Liver (tissue), 7 donors: ENCODE measurements at regions not wholly inside any gene's neighbourhood (a gene's known extent, or its start where the extent isn't known, plus 50 kb on each side); places are given as distances from the start of the nearest gene placed in this dataset.

Experiments
- DNase-seq: peaks from one replicate; pipeline ENCODE4 v3.0.0-alpha.2; 2017; ENCODE audit warnings: low spot score
- H3K27ac ChIP-seq, 2 donors: one replicate each; pipeline ENCODE4 v1.7.0; 2013; ENCODE audit warnings: inconsistent platforms in 2 of 2, low read length in 2 of 2, control low read depth in 1 of 2, low read depth in 1 of 2, mild to moderate bottlenecking in 1 of 2
- H3K27me3 ChIP-seq, 4 donors: one replicate each; pipeline versions ENCODE4 v1.6.1 to v1.7.0; 2013; ENCODE audit warnings: low read length in 3 of 4, inconsistent platforms in 1 of 4, mild to moderate bottlenecking in 1 of 4, moderate library complexity in 1 of 4; ENCODE audit not compliant: control insufficient read depth in 4 of 4, insufficient read depth in 4 of 4
- H3K36me3 ChIP-seq, 4 donors: one replicate each; pipeline versions ENCODE4 v1.6.1 to v1.7.0; 2013; ENCODE audit warnings: low read length in 3 of 4, mild to moderate bottlenecking in 3 of 4, low read depth in 1 of 4, moderate library complexity in 1 of 4; ENCODE audit not compliant: control insufficient read depth in 4 of 4, insufficient read depth in 3 of 4
- H3K4me1 ChIP-seq, 4 donors: one replicate each; pipeline versions ENCODE4 v1.6.1 to v1.7.0; 2013; ENCODE audit warnings: low read length in 3 of 4, mild to moderate bottlenecking in 3 of 4, moderate library complexity in 1 of 4; ENCODE audit not compliant: control insufficient read depth in 4 of 4, insufficient read depth in 4 of 4
- H3K4me3 ChIP-seq, 3 donors: one replicate each; pipeline versions ENCODE4 v1.6.1 to v1.7.0; 2013; ENCODE audit warnings: low read length in 3 of 3, control low read depth in 1 of 3, low read depth in 1 of 3, mild to moderate bottlenecking in 1 of 3
- H3K9ac ChIP-seq, 2 donors: one replicate each; pipeline ENCODE4 v1.7.0; 2013; ENCODE audit warnings: low read length in 2 of 2, mild to moderate bottlenecking in 2 of 2, moderate library complexity in 2 of 2, control low read depth in 1 of 2, low read depth in 1 of 2
- H3K9me3 ChIP-seq, 4 donors: one replicate each; pipeline versions ENCODE4 v1.6.1 to v1.7.0; 2013; ENCODE audit warnings: low read length in 3 of 4; ENCODE audit not compliant: control insufficient read depth in 4 of 4
- ATF3 ChIP-seq: IDR thresholded peaks from 2 replicates; pipeline ENCODE4 v1.6.1; 2016; ENCODE audit warnings: antibody characterized with exemption
- EGR1 ChIP-seq, 2 donors: IDR thresholded peaks; 2 replicates each; pipeline ENCODE4 v1.6.1; 2016 to 2018; ENCODE audit warnings: antibody characterized with exemption in 2 of 2, low read depth in 2 of 2
- FOXA1 ChIP-seq: IDR thresholded peaks from 2 replicates; pipeline ENCODE4 v1.6.1; 2016; ENCODE audit warnings: antibody characterized with exemption
- FOXA2 ChIP-seq: IDR thresholded peaks from 2 replicates; pipeline ENCODE4 v1.6.1; 2016; ENCODE audit warnings: antibody characterized with exemption
- GABPA ChIP-seq, 2 donors: IDR thresholded peaks in 1 of 2; conservative IDR thresholded peaks in 1 of 2; 2 replicates each; pipeline ENCODE4 v1.6.1; 2016; ENCODE audit warnings: antibody characterized with exemption in 2 of 2, mild to moderate bottlenecking in 1 of 2, moderate library complexity in 1 of 2
- HNF4A ChIP-seq, 2 donors: conservative IDR thresholded peaks; 2 replicates each; pipeline ENCODE4 v1.6.1; 2016; ENCODE audit warnings: antibody characterized with exemption in 2 of 2, mild to moderate bottlenecking in 2 of 2
- HNF4G ChIP-seq: IDR thresholded peaks from 2 replicates; pipeline ENCODE4 v1.6.1; 2016; ENCODE audit warnings: antibody characterized with exemption
- JUND ChIP-seq, 2 donors: IDR thresholded peaks; 2 replicates each; pipeline ENCODE4 v1.6.1; 2016; ENCODE audit warnings: antibody characterized with exemption in 2 of 2
- MAX ChIP-seq: IDR thresholded peaks from 2 replicates; pipeline ENCODE4 v1.6.1; 2016; ENCODE audit warnings: antibody characterized with exemption
- NR2F2 ChIP-seq: IDR thresholded peaks from 2 replicates; pipeline ENCODE4 v1.6.1; 2016; ENCODE audit warnings: antibody characterized with exemption
- RAD21 ChIP-seq, 2 donors: IDR thresholded peaks; 2 replicates each; pipeline ENCODE4 v1.6.1; 2016; ENCODE audit warnings: antibody characterized with exemption in 2 of 2, mild to moderate bottlenecking in 2 of 2
- REST ChIP-seq: IDR thresholded peaks from 2 replicates; pipeline ENCODE4 v1.6.1; 2016; ENCODE audit warnings: antibody characterized with exemption, mild to moderate bottlenecking
- RXRA ChIP-seq, 2 donors: IDR thresholded peaks; 2 replicates each; pipeline ENCODE4 v1.6.1; 2017 to 2018; ENCODE audit warnings: antibody characterized with exemption in 2 of 2, mild to moderate bottlenecking in 1 of 2
- SP1 ChIP-seq: IDR thresholded peaks from 2 replicates; pipeline ENCODE4 v1.6.1; 2018; ENCODE audit warnings: antibody characterized with exemption, mild to moderate bottlenecking
- TAF1 ChIP-seq: conservative IDR thresholded peaks from 2 replicates; pipeline ENCODE4 v1.6.1; 2016; ENCODE audit warnings: antibody characterized with exemption, mild to moderate bottlenecking
- YY1 ChIP-seq: IDR thresholded peaks from 2 replicates; pipeline ENCODE4 v1.6.1; 2016; ENCODE audit warnings: antibody characterized with exemption, mild to moderate bottlenecking
- WGBS: extraction: QIAGEN DNeasy Blood & Tissue Kit; methylation state at CpG from one replicate; pipeline ENCODE4 v1.1.7; 2013; 5-methylcytosine and 5-hydroxymethylcytosine counted together
- donor health status: healthy.
- donor health status: healthy.
- donor health status: healthy.
- donor health status: healthy.

- Histone ChIP-seq H3K27me3 (no peaks in the 10 kb centered on the region), H3K4me3 (no peak overlapping the region)
These were observed 889.1 kb downstream of the TAF11L14 start for GRCh38 chr5:18523380-18523779.

GRCh38 chr5:18526792-18527405 is 892.6 kb downstream of the TAF11L14 start:
- Histone ChIP-seq H3K4me3 (no peak overlapping the region), H3K36me3 (no peaks in the 10 kb centered on the region), H3K27me3 (no peaks in the 10 kb centered on the region), H3K9me3 (no peaks in the 10 kb centered on the region), H3K9ac (no peak overlapping the region), H3K4me1 (no peaks in the 10 kb centered on the region), H3K27ac (no peak overlapping the region)
- WGBS, result 65% methylated on average over 3 of the region's 3 CpGs
- no peak for DNase-seq
- no peak for TF ChIP-seq HNF4A (conservative IDR thresholded peaks at IDR 0.05)
- no peak for TF ChIP-seq YY1
- no peak for TF ChIP-seq FOXA2
- TF ChIP-seq EGR1 (IDR thresholded peaks at IDR 0.05; ENCODE audit: low read depth in 2 of 2), result no peak
- no peak for TF ChIP-seq GABPA (IDR thresholded peaks at IDR 0.05 in 1 of 2, conservative IDR thresholded peaks at IDR 0.05 in 1 of 2)
- TF ChIP-seq HNF4G, result no peak
- no peak for TF ChIP-seq NR2F2
- no peak for TF ChIP-seq ATF3
- no peak for TF ChIP-seq SP1
- no peak for TF ChIP-seq JUND (IDR thresholded peaks at IDR 0.05)
- TF ChIP-seq RAD21 (IDR thresholded peaks at IDR 0.05), result no peak
- no peak for TF ChIP-seq RXRA (IDR thresholded peaks at IDR 0.05)

More at GRCh38 chr5:18523380-18523779, 889.1 kb downstream of the TAF11L14 start:
- no peak for TF ChIP-seq FOXA1
- no peak for TF ChIP-seq TAF1
- no peak for TF ChIP-seq FOXA2
- TF ChIP-seq RXRA (IDR thresholded peaks at IDR 0.05), result no peak
- TF ChIP-seq REST, result no peak
- H3K9me3 ChIP-seq, result peaks cover 0 to 5% (median 2%) of the 10 kb centered on the region in 4 donors
- no peaks in the 10 kb centered on the region for H3K36me3 ChIP-seq
- no peak for DNase-seq
- no peak overlapping the region for H3K9ac ChIP-seq
- H3K27ac ChIP-seq, result no peak overlapping the region
- 72% methylated on average over 2 of the region's 2 CpGs for WGBS
- no peaks in the 10 kb centered on the region for H3K4me1 ChIP-seq

GRCh38 chr5:18533137-18533536 is 898.9 kb downstream of the TAF11L14 start:
- no peak overlapping the region for H3K9ac ChIP-seq
- no peaks in the 10 kb centered on the region for H3K4me1 ChIP-seq
- 81% methylated on average over 7 of the region's 7 CpGs for WGBS
- H3K4me3 ChIP-seq, result no peak overlapping the region
- no peak for DNase-seq
- no peaks in the 10 kb centered on the region for H3K9me3 ChIP-seq
- H3K27ac ChIP-seq, result no peak overlapping the region
- H3K36me3 ChIP-seq, result no peaks in the 10 kb centered on the region
- TF ChIP-seq REST (no peak), RAD21 (IDR thresholded peaks at IDR 0.05) (no peak), MAX (no peak), EGR1 (IDR thresholded peaks at IDR 0.05; ENCODE audit: low read depth in 2 of 2) (no peak), FOXA2 (no peak), TAF1 (no peak), ATF3 (no peak), SP1 (no peak), FOXA1 (no peak), HNF4G (no peak), YY1 (no peak)
- H3K27me3 ChIP-seq, result no peaks in the 10 kb centered on the region
